Hepatocyte (in vitro differentiated cells): ENCODE measurements at regions not wholly inside any gene's neighbourhood (a gene's known extent, or its start where the extent isn't known, plus 50 kb on each side); places are given as distances from the start of the nearest gene placed in this dataset.

Source experiments
- CTCF ChIP-seq: fragments of 200-600 bp; sonication (generic); IDR thresholded peaks from 2 replicates; pipeline ENCODE4 v1.5.1; 2016; ENCODE audit warnings: antibody characterized with exemption, mild to moderate bottlenecking; ENCODE audit not compliant: poor library complexity
- EZH2phosphoT487 ChIP-seq: fragments of 200-600 bp; sonication (generic); IDR thresholded peaks from one replicate; pipeline ENCODE4 v1.6.1; 2018; ENCODE audit warnings: antibody characterized with exemption, mild to moderate bottlenecking, low read depth, moderate library complexity; ENCODE audit not compliant: unreplicated experiment, severe bottlenecking

GRCh38 chr1:4562321-4562720 lies 92.1 kb upstream of the AJAP1 start:
- TF ChIP-seq CTCF (no peak), EZH2phosphoT487 (no peak)
